ENCODE measurements at regions not wholly inside any gene's neighbourhood (a gene's known extent, or its start where the extent isn't known, plus 50 kb on each side); places are given as distances from the start of the nearest gene placed in this dataset.

DNA sequence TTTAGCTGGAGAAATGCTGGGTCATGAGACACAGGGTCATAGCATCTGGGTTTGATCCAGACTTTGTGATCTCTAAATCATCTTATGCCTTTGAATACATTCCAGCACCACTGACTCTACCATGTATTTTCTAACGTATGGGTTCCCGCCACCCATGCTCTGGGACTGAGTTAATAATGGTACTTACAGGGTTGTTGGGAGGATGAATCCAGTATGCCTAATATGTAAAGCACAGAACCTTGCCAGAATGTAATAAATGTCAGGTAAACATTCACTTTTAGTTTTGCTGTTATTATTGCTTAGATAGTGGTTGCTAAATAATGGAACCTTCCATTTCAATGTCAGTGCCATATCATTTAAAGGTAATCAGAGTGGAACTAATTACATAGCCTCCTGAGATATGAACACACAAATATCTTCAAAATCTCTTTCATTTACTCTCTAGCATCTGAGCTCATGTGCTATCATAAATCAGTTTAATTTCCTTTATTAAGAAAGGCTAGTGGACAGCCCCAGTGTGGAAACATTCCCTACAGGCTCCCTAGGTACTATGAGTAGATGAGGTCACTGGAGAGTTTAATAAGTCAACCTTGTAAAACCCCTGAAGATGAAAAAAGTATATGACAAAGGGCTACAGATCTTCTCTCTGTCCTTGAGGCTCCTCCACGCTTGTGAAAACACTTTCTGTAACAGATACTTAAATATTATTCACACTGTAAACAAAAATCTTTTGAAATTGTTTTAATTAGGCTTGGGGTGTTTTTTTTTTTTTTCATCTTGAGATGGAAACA is 226.6 kb downstream of the ALDH8A1 start:
- no peak overlapping the region for H3K4me3 ChIP-seq
- TF ChIP-seq, protein P1, sequence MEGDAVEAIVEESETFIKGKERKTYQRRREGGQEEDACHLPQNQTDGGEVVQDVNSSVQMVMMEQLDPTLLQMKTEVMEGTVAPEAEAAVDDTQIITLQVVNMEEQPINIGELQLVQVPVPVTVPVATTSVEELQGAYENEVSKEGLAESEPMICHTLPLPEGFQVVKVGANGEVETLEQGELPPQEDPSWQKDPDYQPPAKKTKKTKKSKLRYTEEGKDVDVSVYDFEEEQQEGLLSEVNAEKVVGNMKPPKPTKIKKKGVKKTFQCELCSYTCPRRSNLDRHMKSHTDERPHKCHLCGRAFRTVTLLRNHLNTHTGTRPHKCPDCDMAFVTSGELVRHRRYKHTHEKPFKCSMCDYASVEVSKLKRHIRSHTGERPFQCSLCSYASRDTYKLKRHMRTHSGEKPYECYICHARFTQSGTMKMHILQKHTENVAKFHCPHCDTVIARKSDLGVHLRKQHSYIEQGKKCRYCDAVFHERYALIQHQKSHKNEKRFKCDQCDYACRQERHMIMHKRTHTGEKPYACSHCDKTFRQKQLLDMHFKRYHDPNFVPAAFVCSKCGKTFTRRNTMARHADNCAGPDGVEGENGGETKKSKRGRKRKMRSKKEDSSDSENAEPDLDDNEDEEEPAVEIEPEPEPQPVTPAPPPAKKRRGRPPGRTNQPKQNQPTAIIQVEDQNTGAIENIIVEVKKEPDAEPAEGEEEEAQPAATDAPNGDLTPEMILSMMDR (IDR thresholded peaks at IDR 0.05): no peak
- H3K36me3 ChIP-seq: no peaks in the 10 kb centered on the region
- H3K4me1 ChIP-seq: no peaks in the 10 kb centered on the region
- no peaks in the 10 kb centered on the region for H3K9me3 ChIP-seq
- intact Hi-C loops (cut with DNase I): no loop called here
- H3K27ac ChIP-seq: no peak overlapping the region
- H3K27me3 ChIP-seq: no peaks in the 10 kb centered on the region
- DNase-seq: no peak
- no peak overlapping the region for H3K9ac ChIP-seq (ENCODE audit: low read depth in 2 of 2, low read length in 2 of 2)

GRCh38 chr6:134722200-134722870 is 227.6 kb downstream of the ALDH8A1 start:
- H3K36me3 ChIP-seq: no peaks in the 10 kb centered on the region
- DNase-seq: no peak
- H3K4me1 ChIP-seq: no peaks in the 10 kb centered on the region
- no peak overlapping the region for H3K4me3 ChIP-seq
- TF ChIP-seq, protein P1 (IDR thresholded peaks at IDR 0.05): no peak
- H3K27me3 ChIP-seq: no peaks in the 10 kb centered on the region
- H3K27ac ChIP-seq: no peak overlapping the region
- H3K9ac ChIP-seq (ENCODE audit: low read depth in 2 of 2, low read length in 2 of 2): no peak overlapping the region
- intact Hi-C loops (cut with DNase I): no loop called here
- H3K9me3 ChIP-seq: no peaks in the 10 kb centered on the region

DNA sequence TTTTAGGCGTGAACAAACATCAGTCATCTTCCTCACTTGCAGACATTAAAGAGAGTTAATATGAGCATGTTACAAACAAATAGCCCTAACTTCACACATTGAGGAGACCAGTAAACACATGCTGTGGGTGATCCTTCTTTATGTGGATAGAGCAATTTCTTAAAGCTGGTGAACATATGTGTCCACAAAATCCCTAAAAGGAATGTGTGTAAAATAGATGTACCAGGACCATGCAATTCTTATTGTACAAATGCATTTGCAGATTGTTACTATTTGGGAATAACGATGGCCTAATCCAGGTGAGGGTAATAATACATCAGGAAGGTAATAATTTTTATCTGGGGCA is 228.9 kb downstream of the ALDH8A1 start:
- Histone ChIP-seq H3K4me1 (no peaks in the 10 kb centered on the region), H3K36me3 (no peaks in the 10 kb centered on the region), H3K27me3 (no peaks in the 10 kb centered on the region), H3K27ac (no peak overlapping the region), H3K4me3 (no peak overlapping the region), H3K9me3 (no peaks in the 10 kb centered on the region), H3K9ac (ENCODE audit: low read depth in 2 of 2, low read length in 2 of 2) (no peak overlapping the region)
- TF ChIP-seq, protein P1 (IDR thresholded peaks at IDR 0.05): no peak
- DNase-seq: no peak
- intact Hi-C loops (cut with DNase I): no loop called here

DNA sequence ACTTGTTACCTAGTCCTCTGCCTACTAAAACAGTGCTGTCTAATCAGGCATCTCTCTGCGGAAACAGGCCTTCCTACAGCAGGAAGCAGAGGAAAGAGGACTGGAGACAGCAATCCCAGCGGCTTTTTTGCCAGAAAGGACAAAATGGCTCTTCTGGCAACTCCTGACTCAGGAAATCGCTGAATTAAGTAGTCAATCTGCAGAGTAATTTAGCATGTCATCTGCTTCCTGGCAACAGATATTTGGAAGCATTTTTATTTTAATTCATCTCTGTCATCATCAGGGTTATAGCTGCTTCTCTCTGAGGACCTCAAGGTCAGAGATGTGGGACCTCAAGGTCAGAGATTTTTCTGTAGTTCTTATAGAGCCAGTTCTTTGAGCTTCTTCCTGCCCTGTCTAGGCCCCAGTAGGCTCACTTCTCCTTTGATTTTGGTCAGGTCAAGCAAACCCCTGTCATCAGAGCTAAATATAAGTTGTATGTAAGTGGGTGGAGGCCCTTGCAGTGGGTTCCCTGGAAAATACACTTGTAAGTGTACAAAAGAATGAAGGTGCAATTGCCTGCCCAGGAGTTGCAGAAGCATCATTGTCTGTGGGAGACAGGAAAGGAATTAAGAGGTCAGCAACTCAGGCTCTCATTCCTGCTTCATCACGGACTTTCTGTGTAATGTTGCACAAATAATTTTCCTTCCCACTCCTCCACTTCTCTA is 229.4 kb downstream of the ALDH8A1 start:
- Histone ChIP-seq H3K27ac (no peak overlapping the region), H3K4me3 (no peak overlapping the region), H3K36me3 (no peaks in the 10 kb centered on the region), H3K9ac (ENCODE audit: low read depth in 2 of 2, low read length in 2 of 2) (no peak overlapping the region), H3K9me3 (no peaks in the 10 kb centered on the region), H3K27me3 (no peaks in the 10 kb centered on the region), H3K4me1 (no peaks in the 10 kb centered on the region)
- intact Hi-C loops (cut with DNase I): no loop called here
- TF ChIP-seq, protein P1 (IDR thresholded peaks at IDR 0.05): no peak
- no peak for DNase-seq

GRCh38 chr6:134719911-134720310 is 230.0 kb downstream of the ALDH8A1 start:
- TF ChIP-seq, protein P1 (IDR thresholded peaks at IDR 0.05): no peak
- no peak for DNase-seq
- Histone ChIP-seq H3K36me3 (no peaks in the 10 kb centered on the region), H3K27ac (no peak overlapping the region), H3K27me3 (no peaks in the 10 kb centered on the region), H3K9ac (ENCODE audit: low read depth in 2 of 2, low read length in 2 of 2) (no peak overlapping the region), H3K4me1 (no peaks in the 10 kb centered on the region), H3K4me3 (no peak overlapping the region), H3K9me3 (no peaks in the 10 kb centered on the region)
- intact Hi-C loops (cut with DNase I): no loop called here

Data from colonic mucosa (tissue), 4 donors.